Loucy (cell line): ENCODE measurements at regions not wholly inside any gene's neighbourhood (a gene's known extent, or its start where the extent isn't known, plus 50 kb on each side); places are given as distances from the start of the nearest gene placed in this dataset.

ENCODE experiments used
- H2AFZ ChIP-seq: fragments of 200-600 bp; sonication (generic); 2 replicates; pipeline ENCODE4 v1.6.0; 2016; ENCODE audit warnings: antibody characterized with exemption, mild to moderate bottlenecking, low read length, moderate library complexity
- H3F3A ChIP-seq: fragments of 200-600 bp; 2 replicates; pipeline ENCODE4 v1.6.0; 2016; ENCODE audit warnings: antibody characterized with exemption, low read depth, mild to moderate bottlenecking
- H3K27me3 ChIP-seq: fragments of 200-600 bp; sonication (generic); 2 replicates; pipeline ENCODE4 v1.6.1; 2014; ENCODE audit warnings: low read length, mild to moderate bottlenecking; ENCODE audit not compliant: insufficient read depth, poor library complexity, severe bottlenecking
- H3K36me3 ChIP-seq: fragments of 200-600 bp; sonication (generic); 2 replicates; pipeline ENCODE4 v1.6.1; 2016; ENCODE audit warnings: low read length; ENCODE audit not compliant: insufficient read depth
- H3K4me1 ChIP-seq: fragments of 200-600 bp; sonication (generic); 2 replicates; pipeline ENCODE4 v1.5.1; 2014; ENCODE audit warnings: low read length, mild to moderate bottlenecking; ENCODE audit not compliant: insufficient read depth, poor library complexity, severe bottlenecking
- H3K4me2 ChIP-seq: fragments of 200-600 bp; sonication (generic); 2 replicates; pipeline ENCODE4 v1.6.0; 2014; ENCODE audit warnings: antibody characterized with exemption, low read length, low read depth, mild to moderate bottlenecking; ENCODE audit not compliant: poor library complexity, severe bottlenecking
- H3K4me3 ChIP-seq: fragments of 200-600 bp; sonication (generic); 2 replicates; pipeline ENCODE4 v1.5.1; 2014; ENCODE audit warnings: low read length, mild to moderate bottlenecking, mixed read lengths; ENCODE audit not compliant: poor library complexity, severe bottlenecking
- H3K79me2 ChIP-seq: fragments of 200-600 bp; sonication (generic); 2 replicates; pipeline ENCODE4 v1.6.1; 2014; ENCODE audit warnings: low read length; ENCODE audit not compliant: insufficient read depth
- H3K9ac ChIP-seq: fragments of 200-600 bp; sonication (generic); 2 replicates; pipeline ENCODE4 v1.6.0; 2014; ENCODE audit warnings: mild to moderate bottlenecking, low read depth, low read length, moderate library complexity; ENCODE audit not compliant: poor library complexity, severe bottlenecking
- H3K9me2 ChIP-seq: fragments of 200-600 bp; sonication (generic); replicated peaks from 2 replicates; pipeline ENCODE4 v1.6.1; 2016; ENCODE audit warnings: low read depth, low read length, mixed read lengths
- H3K9me3 ChIP-seq: fragments of 200-600 bp; sonication (generic); 2 replicates; pipeline ENCODE4 v1.6.1; 2014; ENCODE audit warnings: mild to moderate bottlenecking, antibody characterized with exemption, low read length, low read depth; ENCODE audit not compliant: insufficient read depth
- H4K20me1 ChIP-seq: fragments of 200-600 bp; sonication (generic); 2 replicates; pipeline ENCODE4 v1.6.0; 2014; ENCODE audit warnings: antibody characterized with exemption, low read length, mild to moderate bottlenecking; ENCODE audit not compliant: insufficient read depth, poor library complexity, severe bottlenecking
- CTCF ChIP-seq: fragments of 200-600 bp; sonication (generic); conservative IDR thresholded peaks from 2 replicates; pipeline ENCODE4 v1.5.1; 2014; ENCODE audit warnings: mild to moderate bottlenecking, antibody characterized with exemption, low read length
- EZH2phosphoT487 ChIP-seq: fragments of 200-600 bp; IDR thresholded peaks from 2 replicates; pipeline ENCODE4 v1.6.1; 2018; ENCODE audit warnings: antibody characterized with exemption, mild to moderate bottlenecking, moderate library complexity, borderline replicate concordance

GRCh38 chr12:124639122-124639806 is 71.9 kb upstream of the NCOR2 start:
- H3K4me2 ChIP-seq = no peak overlapping the region
- H3K4me1 ChIP-seq = peaks cover 8% of the 10 kb centered on the region

GRCh38 chr12:124637581-124637981 is 70.2 kb upstream of the NCOR2 start:
- H3K9me3 ChIP-seq = no peaks in the 10 kb centered on the region
- H2AFZ ChIP-seq = no peak overlapping the region
- H3K9ac ChIP-seq = no peak overlapping the region
- no peaks in the 10 kb centered on the region for H3K9me2 ChIP-seq
- H3F3A ChIP-seq = no peaks in the 10 kb centered on the region
- no peaks in the 10 kb centered on the region for H4K20me1 ChIP-seq
- TF ChIP-seq EZH2phosphoT487 (no peak), CTCF (no peak)
- no peak overlapping the region for H3K4me3 ChIP-seq
- no peaks in the 10 kb centered on the region for H3K36me3 ChIP-seq
- H3K4me1 ChIP-seq = peaks cover 8% of the 10 kb centered on the region
- H3K4me2 ChIP-seq = no peak overlapping the region
- H3K79me2 ChIP-seq = no peaks in the 10 kb centered on the region
- H3K27me3 ChIP-seq = no peaks in the 10 kb centered on the region

More at GRCh38 chr12:124639122-124639806, 71.9 kb upstream of the NCOR2 start:
- Histone ChIP-seq H3K9ac (no peak overlapping the region), H3K9me2 (no peaks in the 10 kb centered on the region), H3K36me3 (no peaks in the 10 kb centered on the region), H3K79me2 (no peaks in the 10 kb centered on the region), H4K20me1 (no peaks in the 10 kb centered on the region), H2AFZ (no peak overlapping the region), H3K4me3 (no peak overlapping the region), H3F3A (no peaks in the 10 kb centered on the region), H3K27me3 (no peaks in the 10 kb centered on the region), H3K9me3 (no peaks in the 10 kb centered on the region)
- TF ChIP-seq CTCF = no peak
- TF ChIP-seq EZH2phosphoT487 = no peak

- Histone ChIP-seq H3F3A (no peaks in the 10 kb centered on the region), H3K79me2 (no peaks in the 10 kb centered on the region), H3K9ac (no peak overlapping the region), H3K4me3 (no peak overlapping the region), H3K36me3 (no peaks in the 10 kb centered on the region), H3K4me2 (no peak overlapping the region), H4K20me1 (no peaks in the 10 kb centered on the region), H3K9me3 (no peaks in the 10 kb centered on the region), H3K4me1 (peaks cover 8% of the 10 kb centered on the region), H3K9me2 (no peaks in the 10 kb centered on the region), H2AFZ (no peak overlapping the region), H3K27me3 (no peaks in the 10 kb centered on the region)
- no peak for TF ChIP-seq EZH2phosphoT487
Measured at GRCh38 chr12:124637163-124637562, 69.8 kb upstream of the NCOR2 start.
